HG02970 (cell line): ENCODE measurements at regions not wholly inside any gene's neighbourhood (a gene's known extent, or its start where the extent isn't known, plus 50 kb on each side); places are given as distances from the start of the nearest gene placed in this dataset.

Experiments
- ATAC-seq: cut with Tn5 transposase; IDR thresholded peaks from one replicate; pipeline ENCODE4 v1.9.1; 2021; ENCODE audit warnings: mild to moderate bottlenecking, moderate library complexity, moderate number of reproducible peaks; ENCODE audit not compliant: unreplicated experiment, low FRiP score

- no peak for ATAC-seq
These were observed 249.3 kb downstream of the ICE1 start for GRCh38 chr5:5671823-5672222.

- ATAC-seq, result no peak
These were observed 244.7 kb downstream of the ICE1 start for GRCh38 chr5:5667136-5667554.

GRCh38 chr5:5666369-5666768, 243.9 kb downstream of the ICE1 start:
- ATAC-seq, result no peak

- no peak for ATAC-seq
These were observed 243.5 kb downstream of the ICE1 start for GRCh38 chr5:5666076-5666365.

- ATAC-seq, result no peak
These were observed 243.0 kb downstream of the ICE1 start for GRCh38 chr5:5665225-5666075.

GRCh38 chr5:5658889-5659465, 236.5 kb downstream of the ICE1 start:
- no peak for ATAC-seq

- ATAC-seq, result no peak
These were observed 235.7 kb downstream of the ICE1 start for GRCh38 chr5:5658226-5658625.

GRCh38 chr5:5652181-5652580, 229.7 kb downstream of the ICE1 start:
- no peak for ATAC-seq

- no peak for ATAC-seq
These were observed 228.5 kb downstream of the ICE1 start for GRCh38 chr5:5650949-5651348.

- ATAC-seq, result no peak
These were observed 227.8 kb downstream of the ICE1 start for GRCh38 chr5:5650242-5650641.

- ATAC-seq, result no peak
These were observed 227.2 kb downstream of the ICE1 start for GRCh38 chr5:5649641-5650040.

- no peak for ATAC-seq
These were observed 226.2 kb downstream of the ICE1 start for GRCh38 chr5:5648694-5649093.

- ATAC-seq, result no peak
These were observed 223.4 kb downstream of the ICE1 start for GRCh38 chr5:5645891-5646290.

GRCh38 chr5:5645198-5645597, 222.7 kb downstream of the ICE1 start:
- ATAC-seq, result no peak

GRCh38 chr5:5644249-5644648, 221.8 kb downstream of the ICE1 start:
- no peak for ATAC-seq

- ATAC-seq, result no peak
These were observed 221.0 kb downstream of the ICE1 start for GRCh38 chr5:5643481-5643880.

GRCh38 chr5:5638211-5638610, 215.7 kb downstream of the ICE1 start:
- no peak for ATAC-seq

GRCh38 chr5:5637173-5637572, 214.7 kb downstream of the ICE1 start:
- ATAC-seq, result no peak

- no peak for ATAC-seq
These were observed 212.3 kb downstream of the ICE1 start for GRCh38 chr5:5634817-5635216.

- no peak for ATAC-seq
These were observed 211.1 kb downstream of the ICE1 start for GRCh38 chr5:5633579-5633978.

- no peak for ATAC-seq
These were observed 210.2 kb downstream of the ICE1 start for GRCh38 chr5:5632678-5633077.

- ATAC-seq, result no peak
These were observed 207.1 kb downstream of the ICE1 start for GRCh38 chr5:5629607-5629978.
